Stimulated activated CD4-positive, alpha-beta T cell treated with anti-CD3 and anti-CD28 coated beads, Interleukin-1b, Interleukin-23, amount 100 ng/mL, for 24 hours (primary cell): ENCODE measurements at regions not wholly inside any gene's neighbourhood (a gene's known extent, or its start where the extent isn't known, plus 50 kb on each side); places are given as distances from the start of the nearest gene placed in this dataset.

ENCODE experiments used
- DNase-seq, 4 experiments: peaks; one replicate each; pipeline ENCODE4 v3.0.0-alpha.2; 2020; ENCODE audit warnings: low read depth in 4 of 4, low spot score in 1 of 4

GRCh38 chr12:107275530-107275929 is 182.2 kb upstream of the CRY1 start:
- no peak for DNase-seq

GRCh38 chr12:107277855-107278254 is 184.5 kb upstream of the CRY1 start:
- DNase-seq = no peak

- no peak for DNase-seq
Measured at GRCh38 chr12:107282628-107283027, 189.3 kb upstream of the CRY1 start.

GRCh38 chr12:107283652-107284051 is 190.3 kb upstream of the CRY1 start:
- no peak for DNase-seq

GRCh38 chr12:107284692-107285091 is 191.3 kb upstream of the CRY1 start:
- no peak for DNase-seq

GRCh38 chr12:107287436-107288413 is 194.4 kb upstream of the CRY1 start:
- DNase-seq = no peak

- no peak for DNase-seq
Measured at GRCh38 chr12:107288414-107289127, 195.2 kb upstream of the CRY1 start.

GRCh38 chr12:107291018-107291417 is 197.7 kb upstream of the CRY1 start:
- no peak for DNase-seq

GRCh38 chr12:107296681-107297089 is 203.3 kb upstream of the CRY1 start:
- DNase-seq = no peak

GRCh38 chr12:107302649-107303341 is 209.4 kb upstream of the CRY1 start:
- no peak for DNase-seq

GRCh38 chr12:107304588-107305532 is 211.5 kb upstream of the CRY1 start:
- DNase-seq = no peak

- no peak for DNase-seq
Measured at GRCh38 chr12:107306141-107306659, 212.9 kb upstream of the CRY1 start.

- DNase-seq = no peak
Measured at GRCh38 chr12:107308310-107308709, 215.0 kb upstream of the CRY1 start.

GRCh38 chr12:107309020-107309419 is 215.7 kb upstream of the CRY1 start:
- no peak for DNase-seq

GRCh38 chr12:107310621-107311020 is 217.3 kb upstream of the CRY1 start:
- DNase-seq = no peak

- no peak for DNase-seq
Measured at GRCh38 chr12:107311682-107312081, 218.3 kb upstream of the CRY1 start.

- peak; percentile 47 to 78 (median 60) for DNase-seq
Measured at GRCh38 chr12:107317751-107318555, 224.6 kb upstream of the CRY1 start.

- no peak for DNase-seq
Measured at GRCh38 chr12:107318556-107318805, 225.1 kb upstream of the CRY1 start.

GRCh38 chr12:107318806-107319532 is 225.6 kb upstream of the CRY1 start:
- no peak for DNase-seq
